AG08395 (cell line): ENCODE measurements at regions not wholly inside any gene's neighbourhood (a gene's known extent, or its start where the extent isn't known, plus 50 kb on each side); places are given as distances from the start of the nearest gene placed in this dataset.
"Not testable (repeated sequence)": the region's sequence is repeated elsewhere in the genome, so short reads cannot be mapped to it uniquely, and the experiment has no call there.

Source experiments
- DNase-seq: peaks from one replicate; pipeline ENCODE4 v3.0.0; 2012; ENCODE audit warnings: mixed read lengths, low spot score

DNA sequence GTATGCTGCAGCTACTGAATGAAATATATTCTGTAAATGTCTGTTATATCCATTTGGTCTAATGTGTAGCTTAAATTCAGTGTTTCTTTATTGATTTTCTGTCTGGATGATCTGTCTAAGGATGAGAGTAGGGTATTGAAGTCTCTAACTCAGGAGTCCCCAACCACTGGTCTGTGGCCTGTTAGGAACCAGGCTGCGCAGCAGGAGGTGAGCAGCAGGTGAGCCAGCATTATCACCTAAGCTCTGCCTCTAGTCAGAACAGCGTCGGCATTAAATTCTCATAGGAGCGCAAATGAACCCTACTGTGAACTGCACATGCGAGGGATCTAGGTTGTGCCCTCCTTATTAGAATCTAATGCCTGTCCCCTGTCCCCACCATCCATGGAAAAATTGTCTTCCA, 329.7 kb upstream of the RGS6 start:
- no peak for DNase-seq

DNA sequence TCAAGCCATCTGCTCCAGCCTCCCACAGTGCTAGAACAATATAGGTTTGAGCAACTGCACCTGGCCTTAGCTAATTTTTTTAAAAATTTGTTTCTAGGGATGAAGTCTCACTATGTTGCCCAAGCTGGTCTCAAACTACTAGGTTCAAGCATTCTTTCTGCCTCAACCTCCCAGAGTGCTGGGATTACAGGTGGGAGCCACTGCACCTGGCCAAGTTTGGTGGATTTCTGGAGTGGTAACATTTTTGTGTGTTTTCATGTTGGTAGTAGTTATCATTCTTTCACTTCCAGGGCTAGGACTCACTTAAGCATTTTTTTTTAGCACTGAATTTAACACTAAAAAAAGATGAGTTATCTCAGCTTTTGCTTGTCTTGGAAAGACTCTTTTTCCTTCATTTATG, 328.0 kb upstream of the RGS6 start:
- DNase-seq: no peak

DNA sequence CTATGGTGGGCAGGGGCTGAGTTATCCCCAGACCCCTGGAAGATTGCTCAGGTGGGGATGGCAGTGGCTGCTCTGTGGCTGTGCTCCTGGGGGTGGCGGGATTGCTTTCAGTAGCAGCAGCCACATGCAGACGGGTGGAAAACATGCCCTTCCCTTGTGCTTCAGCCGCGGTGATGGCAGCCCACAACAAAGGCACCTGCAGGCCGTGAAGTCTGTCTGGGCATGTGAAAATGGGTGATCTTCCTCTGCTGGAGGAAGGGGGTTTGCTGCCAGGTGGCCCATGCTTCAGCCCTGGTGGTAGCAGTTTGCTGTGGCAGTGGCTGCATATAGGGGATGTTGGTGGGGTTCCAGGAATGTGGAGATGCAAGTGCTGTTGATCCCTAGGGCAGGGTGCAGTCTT, 326.2 kb upstream of the RGS6 start:
- no peak for DNase-seq

DNA sequence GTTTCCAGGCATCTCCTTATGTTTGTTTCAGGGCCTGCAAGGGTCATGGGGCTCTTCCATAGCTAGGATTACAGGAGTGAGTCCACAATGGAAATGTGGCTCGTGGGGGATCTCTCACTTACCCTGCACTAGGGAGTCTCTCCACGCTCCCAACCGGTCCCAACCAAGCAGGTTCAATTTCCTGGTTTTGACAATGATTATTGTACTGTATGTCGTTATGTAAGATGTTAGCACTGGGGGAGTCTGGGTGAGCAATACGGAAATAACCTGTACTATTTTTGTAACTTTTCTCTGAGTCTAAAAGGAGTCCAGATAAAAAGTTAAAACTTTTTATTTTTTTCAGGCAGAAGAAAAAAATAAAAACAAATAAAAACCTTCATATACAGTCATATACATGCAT, 325.7 kb upstream of the RGS6 start:
- DNase-seq: no peak

DNA sequence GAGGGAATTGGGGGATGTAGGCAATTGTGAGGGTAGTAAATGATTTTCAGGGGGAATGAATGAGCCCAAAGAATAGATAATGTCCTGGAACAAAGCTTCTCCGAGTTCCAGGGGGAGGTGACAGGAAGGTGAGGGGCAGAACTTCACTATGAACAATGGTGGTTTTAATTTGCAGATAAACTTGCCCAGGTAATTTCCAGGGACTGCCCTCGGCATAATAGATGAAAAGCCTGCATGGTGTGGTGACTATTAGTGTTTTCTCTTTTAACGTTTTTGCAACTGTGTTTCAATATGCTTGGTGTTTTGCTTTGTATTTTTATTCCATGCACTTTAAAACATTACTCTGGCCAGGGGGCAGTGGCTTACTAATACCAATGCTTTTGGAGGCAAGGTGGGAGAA, 325.2 kb upstream of the RGS6 start:
- no peak for DNase-seq

DNA sequence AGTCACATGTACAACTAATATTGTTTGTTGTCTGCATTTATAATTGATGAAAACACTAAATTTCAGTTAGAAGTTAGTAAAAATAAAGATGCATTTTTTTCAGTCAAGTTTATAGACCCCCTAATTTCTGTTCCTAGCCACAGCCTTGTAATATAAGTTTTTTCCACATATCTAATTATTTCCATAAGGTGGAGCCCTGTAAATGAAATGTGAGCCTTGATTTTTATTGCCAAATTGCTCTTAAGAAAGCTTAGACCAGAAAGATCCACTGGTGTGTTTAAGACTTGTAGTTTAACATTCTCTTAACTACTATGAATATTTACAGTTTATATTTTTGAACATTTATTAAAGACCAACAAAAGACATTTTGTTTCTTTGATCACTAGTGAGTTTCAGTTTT, 322.1 kb upstream of the RGS6 start:
- no peak for DNase-seq

DNA sequence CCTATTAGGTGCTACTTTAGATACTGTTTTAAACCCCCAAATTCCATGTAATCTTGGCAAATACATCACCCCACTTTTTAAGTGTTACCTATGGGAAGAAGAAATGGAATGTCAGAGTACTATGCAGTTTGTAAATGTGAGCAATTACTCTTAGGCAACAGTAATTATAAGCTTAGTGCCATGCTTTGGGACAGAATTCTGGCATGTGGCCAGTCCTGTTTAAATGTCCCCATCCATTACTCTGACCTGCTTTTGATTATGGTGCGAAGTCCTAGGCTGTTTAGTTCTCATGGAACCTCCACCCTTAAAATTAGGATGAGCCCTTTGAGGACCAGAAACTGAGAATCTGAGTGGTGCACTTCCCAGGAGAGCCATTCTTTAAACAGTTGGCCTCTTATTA, 321.4 kb upstream of the RGS6 start:
- no peak for DNase-seq

DNA sequence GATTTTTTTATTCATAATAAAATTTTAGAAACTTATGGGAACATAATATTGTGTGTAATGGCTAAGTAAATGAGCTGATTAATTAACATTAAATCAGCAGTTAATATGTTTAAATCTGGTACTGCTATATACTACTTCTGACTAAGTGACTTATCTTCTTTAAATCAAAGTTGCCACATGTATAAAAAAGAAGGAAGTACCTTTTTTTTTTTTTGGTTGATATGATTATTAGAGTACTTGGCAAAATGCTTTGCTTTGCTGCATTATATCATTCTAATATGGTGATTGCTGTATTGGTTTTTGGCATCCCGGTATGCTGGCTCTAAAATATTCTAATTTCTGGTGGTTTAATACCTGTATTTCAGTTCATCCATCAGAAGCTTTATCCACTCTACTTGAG, 319.1 kb upstream of the RGS6 start:
- DNase-seq: no peak

DNA sequence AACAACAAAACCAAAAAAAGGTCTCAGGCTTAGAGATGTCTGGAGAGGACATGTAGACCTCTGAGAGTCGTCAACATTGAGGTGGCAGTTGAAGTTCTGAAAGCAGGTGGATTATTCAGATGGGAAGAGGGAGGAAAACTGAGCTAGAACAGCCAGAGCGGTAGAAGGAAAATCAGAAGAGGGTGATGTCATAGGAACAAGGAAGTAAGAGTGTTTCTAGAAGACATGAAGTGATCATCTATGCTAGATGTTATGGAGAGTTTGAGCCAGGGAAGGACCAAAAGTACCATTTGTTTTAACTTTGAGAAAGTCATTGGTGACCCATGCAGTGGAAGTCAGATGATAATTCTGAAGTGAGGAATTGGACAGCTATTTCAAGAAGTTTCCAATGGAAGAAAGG, 316.2 kb upstream of the RGS6 start:
- DNase-seq: no peak

DNA sequence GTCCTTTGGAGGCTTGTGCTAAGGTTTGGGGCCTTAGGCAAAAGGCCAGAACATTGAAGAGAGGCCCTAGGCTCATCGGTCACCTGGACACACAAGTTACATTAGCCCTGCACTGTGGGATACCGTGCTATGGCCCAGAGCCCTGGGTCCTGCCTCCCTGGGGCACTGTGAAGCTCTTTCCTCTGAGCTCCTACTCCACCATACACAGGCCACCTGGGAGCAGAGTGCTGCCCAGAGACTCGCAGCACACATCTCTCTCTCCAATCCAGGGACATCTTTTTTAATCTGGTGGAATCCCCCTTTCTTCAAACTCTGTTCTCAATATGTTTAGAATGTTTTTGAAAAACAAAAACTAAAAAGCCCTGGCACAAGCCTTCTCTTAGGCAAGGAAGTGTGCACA, 314.2 kb upstream of the RGS6 start:
- no peak for DNase-seq

DNA sequence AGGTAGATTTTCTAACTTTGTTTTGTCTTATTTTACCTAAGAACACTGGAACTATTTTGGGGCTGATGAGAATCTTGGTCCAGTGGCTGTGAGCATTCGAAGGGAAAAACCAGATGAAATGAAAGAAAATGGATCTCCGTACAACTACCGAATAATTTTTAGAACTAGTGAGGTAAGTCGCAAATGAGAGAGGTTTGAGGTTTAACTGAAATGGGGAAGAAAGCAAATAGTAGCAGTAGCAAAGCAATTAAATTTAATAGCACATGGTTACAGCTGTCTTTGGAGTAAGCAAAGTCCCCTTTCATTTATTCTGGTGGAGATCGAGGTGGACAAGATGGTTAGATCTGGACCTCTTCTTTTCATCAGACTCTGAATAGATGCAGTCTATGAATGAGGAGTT, 313.5 kb upstream of the RGS6 start:
- no peak for DNase-seq

DNA sequence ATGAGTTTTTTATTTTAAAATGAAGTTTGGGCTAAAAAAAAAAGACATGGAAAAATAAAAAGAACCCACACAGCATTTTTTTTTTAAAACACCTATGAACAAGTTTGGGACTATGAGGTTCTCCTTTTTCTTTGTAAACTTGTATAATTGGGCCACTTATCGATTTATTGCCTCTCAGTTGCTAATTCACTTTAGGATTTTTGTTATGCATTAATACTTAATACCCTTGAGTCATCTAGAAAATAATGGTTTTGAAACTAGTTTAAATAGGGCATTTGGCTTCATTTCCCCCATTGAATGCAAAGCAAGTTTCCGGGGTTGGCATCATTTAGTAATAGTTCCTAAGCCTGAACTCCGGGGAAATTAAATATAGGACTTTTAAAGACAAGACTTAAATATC, 312.8 kb upstream of the RGS6 start:
- DNase-seq: no peak

DNA sequence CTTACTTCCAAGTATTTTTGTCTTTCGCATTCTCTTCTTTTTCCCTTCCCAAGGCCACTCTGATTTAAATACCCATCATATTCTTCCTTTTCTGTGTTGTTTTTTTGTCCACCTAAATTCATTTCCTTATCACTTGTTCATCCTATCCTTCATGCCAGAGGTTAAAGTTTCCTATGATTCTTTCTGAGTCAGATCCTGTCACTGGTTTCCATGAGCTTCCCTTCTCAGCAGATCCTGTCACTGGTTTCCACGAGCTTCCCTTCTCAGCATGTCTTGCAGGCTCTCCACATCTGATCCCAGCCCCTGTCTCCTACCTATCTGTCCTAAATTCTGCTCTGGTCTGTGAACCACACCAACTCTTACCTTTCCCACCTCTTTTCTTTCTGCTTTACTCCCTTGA, 311.8 kb upstream of the RGS6 start:
- peak; percentile 42 for DNase-seq

DNA sequence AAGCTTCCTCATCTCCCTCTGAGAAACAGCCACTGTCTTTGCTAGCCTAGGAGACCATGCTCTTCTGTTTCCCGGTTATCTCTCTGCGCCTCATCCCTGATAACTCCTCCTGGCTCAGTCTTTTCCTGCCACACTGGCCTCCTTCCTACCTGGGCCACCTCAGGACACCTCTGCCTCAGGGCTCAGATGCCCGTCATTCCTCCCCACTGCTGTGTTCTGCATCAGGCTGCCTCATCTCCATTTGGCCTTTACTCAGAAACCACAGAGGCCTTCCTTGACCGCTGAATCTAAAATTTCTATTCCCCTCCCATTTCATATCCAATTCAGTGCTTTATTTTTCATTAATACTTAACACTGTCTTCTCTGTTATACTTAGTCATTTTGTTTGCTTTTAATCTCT, 311.0 kb upstream of the RGS6 start:
- DNase-seq: no peak

DNA sequence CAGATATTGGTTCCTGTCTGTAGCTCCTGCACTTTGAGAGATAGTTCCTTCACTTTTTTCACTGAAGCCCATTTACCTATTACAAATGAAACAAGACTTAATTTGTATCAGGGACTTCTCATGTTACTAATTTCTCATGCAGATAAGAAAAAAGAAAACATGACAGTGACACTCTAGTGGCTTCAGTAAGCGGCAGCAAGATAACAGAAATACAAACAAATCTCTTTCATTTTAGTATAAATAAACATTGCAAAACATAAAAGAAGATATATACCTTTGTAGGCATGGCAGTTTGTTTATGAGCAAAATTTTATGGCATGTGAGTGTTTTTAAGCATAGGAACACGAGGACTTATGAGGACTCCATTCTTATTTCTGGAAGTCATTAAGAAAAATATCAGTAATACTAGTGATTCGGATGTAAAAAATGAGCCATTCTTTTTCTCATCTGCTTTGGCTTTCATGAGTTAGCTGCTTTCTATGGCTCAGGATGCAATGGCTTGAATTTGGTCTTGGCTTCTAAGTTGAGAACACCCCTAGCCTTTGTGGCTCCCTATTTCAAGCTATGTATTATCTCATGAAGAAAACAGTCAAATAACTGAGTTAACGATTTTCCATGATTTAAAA, 310.1 kb upstream of the RGS6 start:
- DNase-seq: no peak

DNA sequence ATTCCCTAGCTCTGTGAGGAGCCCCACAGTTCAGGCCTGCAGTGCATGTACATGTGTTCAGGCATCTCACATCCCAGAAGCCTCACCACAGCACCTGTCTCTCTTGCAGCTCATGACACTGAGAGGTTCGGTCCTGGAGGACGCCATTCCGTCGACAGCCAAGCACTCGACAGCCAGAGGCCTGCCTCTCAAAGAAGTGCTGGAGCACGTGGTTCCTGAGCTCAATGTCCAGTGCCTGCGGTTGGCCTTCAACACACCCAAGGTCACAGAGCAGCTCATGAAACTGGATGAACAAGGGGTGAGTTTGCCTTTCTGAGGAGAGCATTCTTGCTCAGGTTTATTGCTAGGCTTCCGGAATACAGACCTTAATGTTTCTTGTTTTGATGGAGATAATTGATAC, 308.3 kb upstream of the RGS6 start:
- no peak for DNase-seq

DNA sequence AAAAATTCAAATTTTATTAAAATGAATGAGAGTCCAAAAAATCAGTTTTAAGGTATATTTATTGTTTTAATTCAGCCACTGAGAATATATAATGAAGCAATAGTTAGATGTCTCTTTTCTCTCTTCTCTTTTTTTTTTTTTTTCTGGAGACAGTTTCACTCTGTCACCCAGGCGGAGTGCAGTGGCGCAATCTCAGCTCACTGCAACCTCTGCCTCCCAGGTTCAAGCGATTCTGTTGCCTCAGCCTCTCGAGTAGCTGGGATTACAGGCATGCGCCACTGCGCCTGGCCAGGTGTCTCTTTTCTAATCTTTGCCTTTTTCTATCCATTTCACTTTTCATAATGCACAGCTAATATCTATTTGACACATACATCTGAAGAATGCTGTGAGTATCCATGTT, 307.1 kb upstream of the RGS6 start:
- no peak for DNase-seq

DNA sequence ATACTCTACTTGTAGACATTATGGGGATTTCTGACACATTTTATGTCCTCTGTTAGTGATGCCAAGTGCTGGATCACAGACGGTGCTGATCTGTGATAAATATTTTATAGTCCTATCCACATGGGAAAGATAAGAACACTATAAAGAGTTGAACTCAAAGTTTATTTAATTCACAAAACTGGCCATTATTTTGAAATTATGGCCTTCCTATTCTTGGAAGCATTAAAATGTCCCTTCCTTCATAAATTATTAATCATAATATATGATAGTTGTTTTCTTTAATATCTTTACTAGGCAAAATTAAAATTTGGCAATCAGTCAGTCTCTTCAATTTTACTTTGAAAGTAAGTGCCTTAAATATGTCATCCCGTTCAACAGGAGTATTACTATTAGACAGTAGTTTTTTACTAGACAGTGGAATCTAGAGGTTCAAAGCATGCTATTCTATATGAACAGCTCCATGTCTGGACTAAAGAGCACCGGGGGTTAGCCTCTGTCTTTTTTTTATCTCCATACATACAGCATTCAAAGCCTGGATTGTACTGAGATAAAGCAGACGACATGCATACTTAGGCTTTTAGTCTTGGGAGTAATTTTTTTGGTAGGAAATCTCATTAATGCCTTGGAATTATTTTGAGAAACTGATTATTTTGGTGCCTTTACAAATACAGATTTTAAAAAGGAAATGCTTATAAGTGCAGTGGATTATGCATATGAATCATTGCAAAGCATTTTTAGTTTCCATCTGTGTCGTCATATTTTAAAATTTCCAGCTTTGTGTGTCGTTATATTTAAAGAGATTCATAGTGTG, 306.1 kb upstream of the RGS6 start:
- DNase-seq: no peak

DNA sequence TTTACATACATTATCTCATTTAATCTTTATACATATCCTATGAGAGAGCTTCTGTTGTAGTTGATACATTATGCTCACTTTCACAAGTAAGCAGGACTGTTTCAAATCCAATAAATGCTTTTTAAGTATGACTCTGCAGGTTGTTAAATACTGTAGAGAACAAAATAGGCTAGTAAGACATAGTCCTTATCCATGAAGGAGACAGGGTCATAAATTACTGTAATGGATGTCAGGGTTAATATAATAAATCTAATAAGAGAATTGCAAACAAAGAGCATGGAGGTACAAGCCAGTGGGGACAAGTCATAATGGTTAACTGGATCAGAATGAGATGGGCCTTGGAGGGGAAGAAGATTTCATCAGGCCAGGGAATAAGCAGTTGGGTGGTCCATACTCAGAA, 303.8 kb upstream of the RGS6 start:
- no peak for DNase-seq

DNA sequence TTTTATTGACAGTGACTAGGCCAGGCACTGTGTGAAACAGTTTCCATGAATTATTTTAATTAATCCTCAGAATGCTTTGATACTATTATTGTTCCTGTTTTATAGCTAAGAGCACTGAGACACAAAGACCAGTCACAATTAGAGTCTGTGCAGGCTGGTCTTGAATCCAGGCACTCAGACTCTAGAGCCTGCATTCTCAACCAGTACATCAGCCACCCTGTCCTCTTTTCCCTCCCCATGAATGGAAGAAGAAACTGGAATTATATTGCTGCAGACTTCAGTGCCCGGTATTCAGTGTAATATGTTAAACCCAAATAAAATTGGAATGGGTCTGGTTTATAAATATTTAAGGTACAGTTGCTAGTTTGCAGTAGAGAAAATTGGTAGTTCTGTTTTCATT, 303.0 kb upstream of the RGS6 start:
- no peak for DNase-seq

DNA sequence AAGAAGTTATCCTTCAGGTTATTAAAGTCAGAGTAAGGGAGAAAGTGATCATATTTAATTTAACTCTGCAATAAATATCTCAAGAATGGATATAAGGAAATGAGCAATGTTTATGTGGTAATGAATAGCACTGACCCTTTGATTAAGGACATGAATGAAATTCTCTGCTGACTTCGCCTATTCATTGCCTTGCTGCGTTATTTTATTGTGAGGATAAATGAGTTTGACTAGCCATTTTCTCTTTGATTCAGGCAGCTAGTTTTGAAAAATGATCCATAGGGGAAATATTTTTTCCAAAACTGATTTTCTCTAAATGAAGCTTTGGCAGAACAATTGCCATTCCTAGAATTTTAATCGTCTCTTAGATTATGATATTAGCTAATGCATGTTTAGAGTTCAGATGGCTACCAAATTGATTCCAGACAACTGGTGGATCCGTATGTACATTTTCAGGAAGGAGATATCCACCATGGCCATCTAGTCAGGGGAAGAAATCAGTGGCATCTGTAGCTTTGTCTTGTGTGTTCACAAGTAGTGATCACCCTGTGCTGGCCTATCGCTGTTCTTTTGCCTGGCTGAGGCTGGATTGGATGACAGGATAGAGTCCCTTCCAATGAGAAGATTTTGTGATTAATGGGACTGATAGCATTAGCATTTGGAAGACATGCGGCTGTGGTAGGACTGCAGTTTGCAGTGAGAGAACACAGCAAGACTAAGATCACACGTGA, 302.3 kb upstream of the RGS6 start:
- DNase-seq: no peak

DNA sequence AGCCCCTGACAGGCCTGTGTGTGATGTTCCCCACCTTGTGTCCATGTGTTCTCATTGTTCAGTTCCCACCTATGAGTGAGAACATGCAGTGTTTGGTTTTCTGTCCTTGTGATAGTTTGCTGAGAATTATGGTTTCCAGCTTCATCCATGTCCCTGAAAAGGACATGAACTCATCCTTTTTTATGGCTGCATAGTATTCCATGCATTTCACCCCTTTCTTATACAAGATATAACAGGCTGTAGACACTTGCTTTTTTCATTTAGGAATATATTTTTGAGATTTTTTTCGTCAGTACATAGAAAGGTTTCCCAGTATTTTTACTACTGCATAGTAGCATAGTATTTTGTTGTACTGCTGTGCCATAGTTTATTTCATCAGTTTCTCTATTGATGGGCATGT, 301.2 kb upstream of the RGS6 start:
- DNase-seq: not testable (repeated sequence)

DNA sequence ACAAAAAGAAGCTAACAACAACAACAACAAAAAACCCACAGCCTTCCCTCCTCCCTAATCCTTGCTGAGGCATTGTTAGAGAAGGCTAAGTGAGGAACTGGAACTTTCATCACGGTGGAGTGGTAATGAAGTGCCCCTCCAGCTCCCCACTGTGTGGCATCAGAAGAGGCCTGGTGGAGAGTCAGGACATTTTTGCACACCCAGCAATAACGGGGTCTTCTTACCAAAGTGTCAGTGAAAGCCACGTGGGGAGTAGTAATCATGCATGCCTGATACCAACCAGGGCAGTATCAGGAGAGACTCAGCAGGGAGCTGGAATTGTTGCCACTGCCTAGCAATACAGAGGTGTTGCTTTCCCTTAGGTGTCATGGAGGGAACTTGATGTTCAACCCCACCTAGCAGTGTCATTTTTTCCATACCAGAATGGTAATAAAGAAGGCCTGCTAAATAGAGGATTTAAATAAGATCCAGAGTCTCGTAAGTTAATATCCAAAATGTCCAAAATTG, 299.7 kb upstream of the RGS6 start:
- DNase-seq: no peak
